ENCODE measurements at regions not wholly inside any gene's neighbourhood (a gene's known extent, or its start where the extent isn't known, plus 50 kb on each side); places are given as distances from the start of the nearest gene placed in this dataset.

DNA sequence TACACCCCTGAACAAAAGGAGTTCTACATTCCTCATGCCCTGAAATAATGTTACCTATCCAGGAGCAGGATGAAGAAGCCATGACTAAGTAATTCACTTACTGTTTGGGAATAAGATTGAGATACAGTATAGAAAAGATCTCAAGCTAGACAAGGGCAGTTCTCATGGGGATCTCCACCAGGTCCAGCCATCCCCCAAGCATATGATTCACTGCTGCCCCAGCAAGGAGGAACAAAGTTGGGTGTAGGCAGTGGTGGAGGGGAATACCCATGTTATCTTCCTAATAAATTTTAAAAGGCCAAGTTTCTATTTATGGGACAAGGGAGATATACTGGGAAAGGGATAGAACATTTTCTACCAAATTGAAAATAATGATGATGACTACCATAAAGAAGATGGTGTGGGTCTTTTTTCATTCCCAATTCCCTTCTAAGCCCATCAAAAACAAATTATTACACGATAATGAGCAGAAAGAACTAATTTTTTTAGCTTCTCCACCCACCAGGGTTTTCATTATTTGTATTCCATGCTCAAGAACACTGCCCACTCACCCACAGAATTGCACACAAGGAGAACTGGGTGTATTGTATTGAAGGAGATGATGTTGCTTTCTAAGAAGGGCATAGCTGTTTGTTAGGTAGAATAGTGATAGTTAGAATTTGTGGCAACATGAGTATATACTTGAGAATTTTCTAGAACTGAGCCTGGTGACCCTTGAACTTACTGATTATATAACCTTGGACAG is 204.6 kb downstream of the BTG1 start:
- DNase-seq (ENCODE audit: low read depth) = no peak
- TF ChIP-seq, protein P1, sequence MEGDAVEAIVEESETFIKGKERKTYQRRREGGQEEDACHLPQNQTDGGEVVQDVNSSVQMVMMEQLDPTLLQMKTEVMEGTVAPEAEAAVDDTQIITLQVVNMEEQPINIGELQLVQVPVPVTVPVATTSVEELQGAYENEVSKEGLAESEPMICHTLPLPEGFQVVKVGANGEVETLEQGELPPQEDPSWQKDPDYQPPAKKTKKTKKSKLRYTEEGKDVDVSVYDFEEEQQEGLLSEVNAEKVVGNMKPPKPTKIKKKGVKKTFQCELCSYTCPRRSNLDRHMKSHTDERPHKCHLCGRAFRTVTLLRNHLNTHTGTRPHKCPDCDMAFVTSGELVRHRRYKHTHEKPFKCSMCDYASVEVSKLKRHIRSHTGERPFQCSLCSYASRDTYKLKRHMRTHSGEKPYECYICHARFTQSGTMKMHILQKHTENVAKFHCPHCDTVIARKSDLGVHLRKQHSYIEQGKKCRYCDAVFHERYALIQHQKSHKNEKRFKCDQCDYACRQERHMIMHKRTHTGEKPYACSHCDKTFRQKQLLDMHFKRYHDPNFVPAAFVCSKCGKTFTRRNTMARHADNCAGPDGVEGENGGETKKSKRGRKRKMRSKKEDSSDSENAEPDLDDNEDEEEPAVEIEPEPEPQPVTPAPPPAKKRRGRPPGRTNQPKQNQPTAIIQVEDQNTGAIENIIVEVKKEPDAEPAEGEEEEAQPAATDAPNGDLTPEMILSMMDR (IDR thresholded peaks at IDR 0.05; ENCODE audit: insufficient read depth, low read depth, low read length, missing control alignments) = no peak
- no peak overlapping the region for H3K4me3 ChIP-seq (ENCODE audit: low read depth, low read length)

DNA sequence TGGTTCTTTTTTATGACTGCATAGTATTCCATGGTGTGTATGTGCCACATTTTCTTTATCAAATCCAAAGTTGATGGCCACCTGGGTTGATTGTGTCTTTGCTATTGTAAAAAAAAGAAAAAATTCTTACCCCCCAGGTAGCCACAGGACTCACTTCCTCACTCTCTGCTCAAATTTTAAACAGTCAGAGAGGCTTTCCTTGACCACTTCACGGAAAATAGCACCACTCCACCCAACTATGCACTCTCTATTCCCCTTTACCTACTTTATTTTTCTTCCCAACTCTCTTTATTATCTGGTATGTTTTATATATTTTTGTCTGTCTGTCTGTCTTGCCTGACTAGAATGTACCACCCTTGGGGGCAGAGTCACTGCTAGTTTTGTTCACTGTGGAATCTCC is 205.3 kb downstream of the BTG1 start:
- DNase-seq (ENCODE audit: low read depth) = no peak
- H3K4me3 ChIP-seq (ENCODE audit: low read depth, low read length) = no peak overlapping the region
- TF ChIP-seq, protein P1 (IDR thresholded peaks at IDR 0.05; ENCODE audit: insufficient read depth, low read depth, low read length, missing control alignments) = no peak

DNA sequence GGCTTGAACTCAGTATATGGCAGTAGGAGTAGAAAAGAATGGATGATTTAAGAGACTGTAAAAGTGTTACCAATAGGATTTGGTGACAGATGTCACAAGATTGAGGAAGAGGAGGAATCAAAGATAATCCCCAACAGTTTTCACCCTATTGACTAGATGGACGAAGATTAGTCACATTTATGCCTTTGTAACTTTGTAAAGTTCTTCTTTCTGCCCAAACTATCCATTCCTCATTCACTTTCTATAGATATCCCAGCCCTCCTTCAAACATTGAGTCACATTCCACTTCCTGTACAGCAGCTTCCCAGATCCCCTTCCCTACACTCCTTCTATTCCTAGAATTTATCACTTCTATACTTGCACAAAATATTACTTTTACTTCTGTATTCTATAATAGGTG is 207.9 kb downstream of the BTG1 start:
- DNase-seq (ENCODE audit: low read depth) = no peak
- TF ChIP-seq, protein P1 (IDR thresholded peaks at IDR 0.05; ENCODE audit: insufficient read depth, low read depth, low read length, missing control alignments) = no peak
- H3K4me3 ChIP-seq (ENCODE audit: low read depth, low read length) = no peak overlapping the region

DNA sequence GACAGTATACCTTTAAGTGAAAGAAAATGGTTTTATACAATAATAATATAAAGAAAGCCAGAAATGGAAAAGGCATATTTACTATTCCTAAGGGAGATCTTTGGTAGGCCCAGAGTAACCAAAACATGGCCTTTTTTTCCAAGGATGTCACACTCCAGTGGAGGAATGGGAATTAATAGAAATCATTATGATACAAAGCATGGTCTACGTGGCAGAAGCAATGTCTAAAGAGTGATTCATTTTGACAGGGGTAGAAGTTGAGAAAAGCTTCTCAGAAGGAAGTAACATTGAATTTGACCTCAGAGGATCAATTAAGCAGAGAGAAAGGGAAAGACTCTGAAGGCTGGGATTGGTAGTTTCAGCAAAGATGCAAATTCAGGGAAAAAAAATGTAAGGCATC is 208.6 kb downstream of the BTG1 start:
- TF ChIP-seq, protein P1 (IDR thresholded peaks at IDR 0.05; ENCODE audit: insufficient read depth, low read depth, low read length, missing control alignments) = no peak
- DNase-seq (ENCODE audit: low read depth) = no peak
- H3K4me3 ChIP-seq (ENCODE audit: low read depth, low read length) = no peak overlapping the region

DNA sequence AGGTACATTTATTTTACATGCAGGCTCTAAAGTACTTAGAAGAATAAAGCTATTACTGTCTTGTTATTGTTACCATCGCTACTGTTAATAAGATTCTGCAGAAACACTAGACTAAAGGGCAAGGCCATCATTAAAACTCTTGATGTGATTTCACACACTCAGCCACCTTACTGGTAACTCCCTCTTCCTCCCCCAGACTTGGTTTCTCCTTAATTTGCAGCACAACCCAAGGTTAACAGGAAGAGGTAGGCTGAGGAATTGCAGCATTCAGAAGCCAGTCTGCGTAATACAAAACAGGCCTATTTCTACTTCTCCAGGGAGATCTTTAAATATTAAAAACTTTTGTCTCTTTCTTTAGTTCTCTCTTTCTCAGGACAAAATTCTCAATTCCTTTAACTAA is 210.3 kb downstream of the BTG1 start:
- H3K4me3 ChIP-seq (ENCODE audit: low read depth, low read length) = no peak overlapping the region
- no peak for DNase-seq (ENCODE audit: low read depth)
- TF ChIP-seq, protein P1 (IDR thresholded peaks at IDR 0.05; ENCODE audit: insufficient read depth, low read depth, low read length, missing control alignments) = no peak

DNA sequence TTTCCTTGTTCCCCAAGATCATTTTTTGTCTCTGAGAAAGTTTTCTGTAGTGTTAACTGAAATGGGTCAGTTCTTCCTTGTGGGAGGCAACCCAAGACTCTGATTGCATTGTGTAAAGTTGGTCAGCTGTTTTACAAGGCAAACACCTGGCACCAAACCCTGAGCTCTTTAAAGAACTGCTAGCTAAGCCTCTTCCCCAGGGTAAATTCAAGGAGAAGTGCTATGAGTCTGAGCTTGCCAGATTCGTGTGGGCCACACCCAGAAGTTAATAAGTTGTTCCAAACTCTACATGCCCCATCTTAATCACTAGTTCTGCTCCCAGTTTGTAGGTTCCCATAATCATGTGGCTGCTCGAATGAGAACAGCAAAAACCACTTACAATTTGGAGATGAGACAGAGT is 214.5 kb downstream of the BTG1 start:
- TF ChIP-seq, protein P1 (IDR thresholded peaks at IDR 0.05; ENCODE audit: insufficient read depth, low read depth, low read length, missing control alignments) = no peak
- DNase-seq (ENCODE audit: low read depth) = no peak

DNA sequence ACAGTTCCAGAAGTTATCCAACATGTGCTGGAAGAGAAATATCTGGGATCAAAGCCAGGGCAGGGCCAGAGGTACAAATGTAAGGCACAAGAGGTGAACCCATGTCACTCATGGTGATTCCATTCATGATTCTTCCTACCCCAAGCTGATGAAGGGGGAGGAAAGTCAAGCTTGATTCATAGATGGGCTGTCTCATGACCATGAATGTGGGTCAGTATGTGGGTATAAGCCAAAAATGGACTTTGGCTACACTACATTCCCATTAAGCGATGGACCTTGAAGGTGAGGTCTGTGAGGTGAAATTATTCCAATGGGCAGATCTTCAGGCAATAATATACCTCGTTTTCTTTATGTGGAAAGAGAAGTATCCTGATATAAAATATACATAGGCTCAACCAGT is 217.1 kb downstream of the BTG1 start:
- TF ChIP-seq, protein P1 (IDR thresholded peaks at IDR 0.05; ENCODE audit: insufficient read depth, low read depth, low read length, missing control alignments) = no peak
- H3K4me3 ChIP-seq (ENCODE audit: low read depth, low read length) = no peak overlapping the region
- DNase-seq (ENCODE audit: low read depth) = no peak

More for the DNA sequence above, 214.5 kb downstream of the BTG1 start:
- H3K4me3 ChIP-seq (ENCODE audit: low read depth, low read length) = no peak overlapping the region
